NCI-H1436 treated with DMSO at 0.1 percent for 48 hours (cell line): ENCODE measurements at regions not wholly inside any gene's neighbourhood (a gene's known extent, or its start where the extent isn't known, plus 50 kb on each side); places are given as distances from the start of the nearest gene placed in this dataset.
"Not testable (repeated sequence)": the region's sequence is repeated elsewhere in the genome, so short reads cannot be mapped to it uniquely, and the experiment has no call there.

Source experiments
- DNase-seq: peaks from one replicate; lab custom pipeline; 2025; lab: John Stamatoyannopoulos, UW

- no peak for DNase-seq
Measured at GRCh38 chr2:153307223-153307622, 171.3 kb downstream of the RPRM start.

- DNase-seq = no peak
Measured at GRCh38 chr2:153299809-153300208, 178.8 kb downstream of the RPRM start.

- DNase-seq = no peak
Measured at GRCh38 chr2:153299217-153299616, 179.3 kb downstream of the RPRM start.

DNA sequence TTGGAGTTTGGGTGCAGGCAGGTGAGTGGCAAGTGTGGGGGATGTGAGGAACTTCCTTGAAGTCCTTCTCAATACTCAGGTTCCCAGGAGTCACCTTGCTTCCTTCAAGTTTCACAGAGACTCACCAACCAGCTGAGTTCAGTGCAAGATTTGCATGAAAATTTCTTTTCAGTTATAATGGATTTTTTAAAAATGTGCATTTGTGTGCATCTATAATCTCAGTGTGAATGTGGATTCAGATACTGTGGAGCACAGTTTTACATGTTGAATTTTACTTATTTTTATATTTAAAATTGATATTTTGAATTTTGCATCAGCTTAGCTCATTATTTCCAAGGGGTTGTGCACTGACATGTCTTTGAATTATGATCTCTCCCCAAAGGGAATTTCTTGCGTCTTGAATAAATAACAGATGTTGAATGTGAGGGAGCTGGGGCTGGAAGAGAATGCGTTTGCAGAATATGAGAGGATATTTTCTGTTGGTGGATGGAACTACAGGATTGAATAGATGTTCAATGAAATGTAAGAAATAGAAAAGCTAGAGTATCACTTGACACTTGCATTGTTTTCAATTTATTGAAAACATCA lies 184.3 kb downstream of the RPRM start:
- no peak for DNase-seq

DNA sequence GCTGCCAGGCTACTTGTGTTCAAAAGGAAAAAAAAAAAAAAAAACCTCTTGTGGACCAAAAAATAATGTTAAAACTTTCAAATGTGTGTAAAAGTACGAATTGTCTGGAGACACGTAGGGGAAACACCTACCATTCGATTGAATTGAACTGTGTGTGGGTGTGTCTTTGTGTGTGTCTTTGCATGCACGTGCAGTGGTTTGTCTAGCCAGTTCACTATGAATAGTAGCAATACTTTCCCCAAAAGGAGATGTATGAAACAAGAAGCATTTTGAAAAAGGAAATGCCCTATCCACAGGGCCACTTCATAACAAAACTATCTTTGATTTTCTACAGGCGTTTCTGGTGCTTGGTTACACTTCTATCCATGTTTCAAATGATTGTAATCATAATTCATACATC lies 186.8 kb downstream of the RPRM start:
- no peak for DNase-seq

- no peak for DNase-seq
Measured at GRCh38 chr2:153287109-153287801, 191.3 kb downstream of the RPRM start.

DNA sequence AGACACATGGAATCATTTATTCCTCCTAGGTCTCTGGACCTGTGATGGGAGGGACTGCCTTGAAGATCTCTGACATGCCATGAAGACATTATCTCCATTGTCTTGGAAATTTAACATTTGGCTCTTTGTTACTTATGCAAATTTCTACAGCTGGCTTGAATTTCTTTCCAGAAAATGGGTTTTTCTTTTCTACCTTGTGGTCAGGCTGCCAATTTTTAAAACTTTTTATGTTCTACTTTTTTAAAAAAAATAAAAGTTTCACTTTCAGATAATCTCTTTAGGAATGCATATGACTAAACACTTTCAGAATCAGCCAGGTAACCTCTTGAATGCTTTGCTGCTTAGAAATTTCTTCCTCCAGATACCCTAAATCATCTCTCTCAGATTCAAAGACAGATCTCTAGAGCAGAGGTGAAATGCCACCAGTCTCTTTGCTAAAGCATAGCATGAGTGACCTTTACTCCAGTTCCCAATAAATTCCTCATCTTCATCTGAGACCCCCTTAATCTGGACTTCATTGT lies 209.6 kb downstream of the RPRM start:
- DNase-seq = no peak

GRCh38 chr2:153256876-153257275 lies 221.7 kb downstream of the RPRM start:
- not testable (repeated sequence) for DNase-seq

DNA sequence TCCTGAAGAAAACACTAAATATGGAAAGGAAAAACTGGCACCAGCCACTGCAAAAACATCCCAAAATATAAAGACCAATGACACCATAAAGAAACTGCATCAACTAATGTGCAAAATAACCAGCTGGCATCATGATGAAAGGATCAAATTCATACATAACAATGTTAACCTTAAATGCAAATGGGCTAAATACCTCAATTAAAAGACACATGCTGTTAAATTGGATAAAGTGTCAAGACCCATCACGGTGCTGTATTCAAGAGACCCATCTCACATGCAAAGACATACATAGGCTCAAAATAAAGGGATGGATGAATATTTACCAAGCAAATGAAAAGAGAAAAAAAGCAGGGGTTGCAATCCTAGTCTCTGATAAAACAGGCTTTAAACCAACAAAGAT lies 231.9 kb downstream of the RPRM start:
- not testable (repeated sequence) for DNase-seq

DNA sequence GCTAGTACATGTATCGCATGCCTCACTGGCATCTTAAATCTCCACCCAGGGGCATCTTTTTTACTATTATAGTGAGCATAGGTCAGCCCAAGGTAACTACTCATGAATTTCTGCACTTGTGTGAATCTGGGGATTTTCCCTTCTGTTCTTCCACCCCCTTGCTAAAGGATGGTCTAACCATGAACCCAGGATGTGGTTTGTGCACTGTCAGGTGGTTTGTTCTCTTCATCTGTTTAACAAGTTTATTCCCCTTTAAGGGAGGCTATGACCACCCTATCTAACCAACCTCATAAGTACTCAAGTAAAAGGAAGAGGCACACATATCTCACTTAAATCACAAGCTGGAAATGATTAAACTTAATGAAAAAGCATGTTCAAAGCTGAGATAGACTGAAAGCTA lies 243.0 kb downstream of the RPRM start:
- no peak for DNase-seq

DNA sequence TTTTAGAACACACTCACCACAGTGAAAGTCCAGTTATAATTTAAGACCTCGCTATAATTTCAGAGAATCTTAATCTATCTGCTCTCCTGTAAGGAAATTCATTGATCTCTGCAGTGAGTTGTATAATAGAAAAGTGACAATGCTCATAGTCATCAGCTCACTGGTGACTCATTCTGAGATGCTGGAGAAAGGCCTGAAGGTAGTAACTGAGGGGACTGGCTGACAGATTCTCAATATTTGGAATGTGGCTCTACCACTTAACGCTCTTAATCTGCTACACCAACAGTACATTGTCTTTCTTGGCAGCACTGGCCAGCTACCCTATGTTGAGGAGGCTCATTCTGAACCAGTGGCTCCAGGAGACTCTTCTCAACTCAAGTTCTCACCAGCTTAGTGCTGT lies 246.1 kb downstream of the RPRM start:
- DNase-seq = no peak

GRCh38 chr2:153230977-153231376 lies 247.6 kb downstream of the RPRM start:
- no peak for DNase-seq

- no peak for DNase-seq
Measured at GRCh38 chr2:153228904-153229303, 249.7 kb downstream of the RPRM start.

GRCh38 chr2:153227981-153228380 lies 250.6 kb downstream of the RPRM start:
- no peak for DNase-seq

DNA sequence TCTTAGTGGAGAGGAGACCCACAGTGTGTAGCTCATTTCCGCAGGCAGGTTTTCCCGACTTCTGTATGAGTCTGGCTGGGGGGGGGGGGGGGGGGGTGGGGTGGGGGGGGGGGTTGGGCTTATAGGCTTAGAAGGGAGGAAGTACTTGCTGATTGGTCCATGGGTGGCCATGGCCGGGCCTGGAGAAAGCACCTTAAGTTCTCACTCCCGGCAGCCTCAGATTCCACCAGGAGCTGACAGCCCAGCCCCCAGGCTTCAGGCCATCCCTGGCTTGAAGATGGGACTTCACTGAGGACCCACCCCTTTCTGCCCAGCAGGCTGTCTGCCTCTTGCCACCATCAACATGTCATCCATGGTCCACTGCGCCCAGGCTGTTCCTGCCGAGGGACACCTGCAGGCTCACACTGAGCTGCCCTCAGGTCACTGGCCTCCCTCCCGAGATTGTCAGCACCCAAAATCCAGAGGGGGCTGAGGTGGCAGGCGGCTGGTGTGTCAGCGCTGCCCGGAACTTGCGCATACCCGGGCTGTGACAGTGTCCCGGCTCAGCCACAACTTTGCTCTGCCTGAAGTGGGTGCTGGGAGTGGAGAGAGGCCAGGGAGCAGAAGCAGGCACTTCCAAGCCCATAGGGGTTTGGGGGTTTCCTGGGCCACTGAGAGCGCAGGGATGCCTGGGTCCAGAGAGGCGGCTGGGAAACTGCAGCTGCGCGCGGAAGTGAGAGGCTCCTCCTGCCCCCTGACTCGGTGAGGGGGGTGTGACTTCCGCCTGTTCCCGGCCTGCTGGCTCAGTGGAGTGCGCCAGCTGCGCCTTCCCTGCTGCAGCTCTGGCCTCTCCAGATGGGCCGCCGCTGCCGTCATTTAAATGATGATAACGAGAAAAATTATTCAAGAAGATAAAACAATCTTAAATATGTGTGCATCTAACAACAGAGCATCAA lies 256.1 kb downstream of the RPRM start:
- DNase-seq = no peak

DNA sequence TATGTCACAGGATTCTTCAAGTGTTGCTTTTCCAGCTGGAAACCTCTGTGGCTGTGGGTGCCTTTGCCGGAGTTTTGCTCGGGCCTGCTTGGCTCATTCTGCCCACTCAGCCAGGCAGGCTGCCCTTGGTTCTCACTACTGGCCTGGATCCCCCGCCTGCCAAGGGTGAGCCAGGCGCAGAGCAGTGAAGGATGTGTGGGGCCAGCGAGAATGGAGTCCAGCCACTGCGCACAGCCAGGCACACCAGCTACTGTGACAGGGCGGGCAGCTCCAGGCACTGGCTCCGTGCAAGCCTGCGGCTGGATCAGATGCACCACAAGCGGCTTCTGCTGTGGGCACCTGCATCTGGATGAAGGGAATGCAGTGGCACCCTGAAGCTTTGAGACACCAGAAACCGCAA lies 257.1 kb downstream of the RPRM start:
- DNase-seq = no peak

DNA sequence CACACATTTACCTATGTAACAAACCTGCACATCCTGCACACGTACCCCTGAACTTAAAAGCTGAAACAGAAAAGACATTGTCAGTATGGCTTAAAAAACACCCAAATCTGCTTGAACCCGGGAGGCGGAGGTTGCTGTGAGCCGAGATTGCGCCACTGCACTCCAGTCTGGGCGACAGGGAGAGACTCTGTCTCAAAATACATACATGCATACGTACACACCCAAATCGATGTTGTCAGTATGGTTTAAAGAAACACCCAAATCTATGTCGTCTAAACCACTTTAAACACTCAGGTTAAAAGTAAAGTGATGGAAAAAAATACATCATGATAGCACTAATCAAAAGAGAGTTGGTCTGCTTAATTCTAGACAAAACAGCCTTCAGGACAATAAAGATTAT lies 257.5 kb downstream of the RPRM start:
- no peak for DNase-seq

DNA sequence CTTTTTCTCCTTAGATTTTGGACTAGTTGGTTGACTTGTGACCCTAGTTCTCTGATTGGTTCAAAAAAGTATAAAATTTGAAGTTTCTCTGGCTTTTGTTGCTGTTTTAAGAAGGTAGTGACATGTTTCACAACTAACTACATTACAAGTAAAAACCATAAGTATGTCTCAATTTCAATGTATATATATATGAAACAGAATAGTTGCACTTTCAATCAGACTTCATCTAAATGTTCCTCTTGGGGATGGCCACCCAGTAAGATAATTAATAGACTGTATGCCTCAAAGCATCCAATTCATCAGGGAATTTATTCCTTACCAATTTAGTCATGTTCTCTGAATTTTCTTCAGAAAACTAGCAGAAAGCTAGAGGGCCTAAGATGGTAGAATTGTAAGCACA lies 259.7 kb downstream of the RPRM start:
- DNase-seq = no peak

DNA sequence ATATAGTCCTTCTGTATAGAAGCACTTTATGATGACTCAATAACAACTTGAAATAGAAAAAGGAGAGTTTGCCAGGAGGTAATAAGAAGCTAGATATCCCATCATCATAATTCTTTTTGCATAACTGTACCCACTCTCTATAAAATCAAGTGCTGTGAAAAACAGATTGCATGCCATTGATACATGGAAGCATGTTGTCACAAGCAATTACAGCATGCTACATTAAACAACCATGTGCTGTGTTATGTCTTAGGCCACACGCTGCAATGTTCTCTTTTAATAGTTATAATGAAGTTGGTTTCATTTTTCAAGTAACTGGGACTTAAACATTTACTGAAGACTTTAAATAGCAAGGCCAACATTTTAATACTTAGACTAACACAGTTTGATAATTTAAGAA lies 264.2 kb downstream of the RPRM start:
- no peak for DNase-seq

DNA sequence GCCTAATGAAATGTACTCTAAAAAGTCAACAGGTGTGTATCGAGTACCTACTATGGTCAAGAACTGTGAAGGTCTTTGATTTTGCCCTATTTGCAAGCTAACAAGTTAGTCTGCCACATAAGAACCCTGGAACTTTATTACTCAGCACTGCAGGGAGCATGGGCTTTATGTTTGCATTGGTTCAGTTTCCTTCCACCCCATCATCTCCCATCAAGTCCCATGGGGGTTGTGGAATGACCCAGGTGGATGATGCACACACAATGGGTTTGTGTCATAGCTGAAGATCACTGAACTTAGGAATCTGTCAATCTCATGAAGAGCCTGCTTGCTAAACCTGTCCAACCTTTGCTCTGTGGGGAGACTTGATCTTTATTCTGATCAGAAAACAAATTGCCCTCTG lies 265.5 kb downstream of the RPRM start:
- DNase-seq = no peak

DNA sequence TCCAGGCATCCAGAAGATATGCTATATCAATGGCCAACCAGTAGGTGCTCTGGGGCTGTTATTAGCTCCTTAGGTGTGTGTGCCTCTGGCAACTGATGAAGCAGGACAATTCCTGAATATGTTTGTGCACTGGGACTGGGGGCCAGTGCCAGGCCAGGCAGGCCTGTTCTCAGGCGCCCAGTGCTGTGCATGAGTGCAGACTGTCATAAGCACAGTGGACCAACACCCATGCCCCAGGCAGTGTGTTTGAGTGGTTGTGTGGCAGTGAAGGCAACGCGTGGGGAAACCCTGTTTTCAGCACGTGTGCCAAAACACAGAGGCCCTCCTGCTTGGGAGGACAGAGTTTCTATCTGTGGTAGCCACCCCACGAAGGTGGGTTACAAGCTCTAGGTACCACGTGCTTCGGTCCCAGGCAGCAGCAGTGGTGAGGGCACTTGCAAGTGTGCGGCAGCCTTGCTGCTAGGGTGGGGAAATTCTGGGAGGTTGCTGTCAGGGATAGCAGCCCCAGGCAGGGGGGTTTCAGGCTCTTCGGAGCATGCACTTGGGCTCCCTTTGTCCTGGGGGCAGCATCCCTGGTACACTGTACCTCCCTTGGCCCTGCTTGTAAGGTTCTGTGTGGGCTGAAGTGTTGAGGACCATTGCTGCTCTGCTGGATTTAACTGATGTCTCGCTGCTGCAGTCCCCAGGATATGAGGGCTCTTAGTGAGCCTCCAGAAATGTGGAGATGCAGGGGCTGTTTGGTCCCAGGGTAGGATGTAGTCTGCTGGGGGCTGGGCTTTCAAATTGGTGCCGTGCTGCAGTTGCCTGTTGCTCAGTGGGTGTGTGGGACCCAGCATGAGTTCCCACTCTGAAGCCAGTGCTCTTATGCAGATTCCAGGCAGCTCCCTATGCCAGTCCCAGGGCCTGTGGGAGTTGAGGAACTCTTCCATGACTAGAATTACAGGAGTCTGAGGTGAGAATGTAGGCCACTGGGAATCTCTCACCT lies 280.9 kb downstream of the RPRM start:
- DNase-seq = no peak
